Large intestine (tissue), 3 donors: ENCODE measurements at regions not wholly inside any gene's neighbourhood (a gene's known extent, or its start where the extent isn't known, plus 50 kb on each side); places are given as distances from the start of the nearest gene placed in this dataset.
"Not testable (repeated sequence)": the region's sequence is repeated elsewhere in the genome, so short reads cannot be mapped to it uniquely, and the experiment has no call there.

Source experiments
- DNase-seq, 2 donors: peaks; one replicate each; pipeline versions ENCODE4 v3.0.0 to v3.0.0-alpha.2; 2013
- H3K27ac ChIP-seq: one replicate; pipeline ENCODE4 v1.5.1; 2013; ENCODE audit warnings: low read length
- H3K27me3 ChIP-seq: 2 replicates; pipeline ENCODE4 v1.6.1; 2013; ENCODE audit warnings: low read length; ENCODE audit not compliant: control insufficient read depth, insufficient read depth
- H3K36me3 ChIP-seq: 2 replicates; pipeline ENCODE4 v1.6.1; 2013; ENCODE audit warnings: low read length; ENCODE audit not compliant: control insufficient read depth, insufficient read depth
- H3K4me1 ChIP-seq: one replicate; pipeline ENCODE4 v1.6.1; 2013; ENCODE audit warnings: low read length; ENCODE audit not compliant: control insufficient read depth, insufficient read depth
- H3K4me3 ChIP-seq: one replicate; pipeline ENCODE4 v1.5.1; 2013; ENCODE audit warnings: low read length
- H3K9me3 ChIP-seq: one replicate; pipeline ENCODE4 v1.6.1; 2013; ENCODE audit warnings: mild to moderate bottlenecking, low read depth, low read length, moderate library complexity; ENCODE audit not compliant: control insufficient read depth
- WGBS: methylation state at CpG from one replicate; pipeline ENCODE4 v1.1.5; 2013; ENCODE audit warnings: low lambda C conversion rate; ENCODE audit not compliant: insufficient coverage; 5-methylcytosine and 5-hydroxymethylcytosine counted together

GRCh38 chr6:106746652-106747051, 117.3 kb downstream of the QRSL1 start:
- peaks cover 9% of the 10 kb centered on the region for H3K4me1 ChIP-seq
- no CpG with 5 or more reads among the region's 3 CpGs for WGBS
- no peak overlapping the region for H3K4me3 ChIP-seq
- no peaks in the 10 kb centered on the region for H3K27me3 ChIP-seq
- no peak overlapping the region for H3K27ac ChIP-seq
- H3K36me3 ChIP-seq: no peaks in the 10 kb centered on the region
- no peak for DNase-seq
- H3K9me3 ChIP-seq: peaks cover 8% of the 10 kb centered on the region

DNA sequence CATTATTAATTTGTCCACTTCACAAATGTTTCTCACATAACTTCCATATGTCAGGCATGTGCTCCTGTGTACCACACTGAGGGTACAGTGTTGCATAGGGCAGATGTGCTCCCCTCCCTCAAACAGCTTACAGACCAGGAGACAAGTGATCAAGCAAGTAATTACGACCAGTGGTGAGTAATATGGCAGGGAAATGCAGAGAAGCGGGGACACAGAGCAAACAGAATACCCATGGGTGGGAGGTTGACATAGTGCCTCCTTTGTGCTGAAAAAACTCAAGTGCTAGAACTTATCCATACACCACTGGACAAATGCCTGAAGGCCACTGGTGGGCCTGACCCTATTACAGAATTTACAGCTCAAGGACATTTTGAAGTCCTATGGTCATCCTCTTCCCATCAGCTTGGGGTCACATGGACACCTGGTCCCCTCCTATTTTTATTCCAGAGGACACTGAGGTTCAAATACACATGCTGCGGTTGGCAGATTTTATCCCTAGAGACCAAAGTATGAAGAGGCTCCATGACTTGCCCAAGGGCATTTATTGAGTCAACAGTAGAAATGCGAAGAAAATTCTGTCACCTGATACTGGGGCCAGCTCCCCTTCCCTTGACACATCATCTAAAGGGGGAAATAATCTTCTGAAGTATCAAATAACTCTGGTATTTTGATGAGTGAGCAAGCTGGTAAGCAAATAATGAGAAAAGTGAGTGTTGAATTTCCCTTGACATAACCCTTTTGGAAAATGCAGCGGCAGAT, 116.6 kb downstream of the QRSL1 start:
- peaks cover 8% of the 10 kb centered on the region for H3K9me3 ChIP-seq
- no peaks in the 10 kb centered on the region for H3K27me3 ChIP-seq
- DNase-seq: no peak
- 100% methylated on average over 1 of the region's 5 CpGs for WGBS
- H3K4me1 ChIP-seq: peaks cover 9% of the 10 kb centered on the region
- no peaks in the 10 kb centered on the region for H3K36me3 ChIP-seq
- no peak overlapping the region for H3K4me3 ChIP-seq
- H3K27ac ChIP-seq: no peak overlapping the region

DNA sequence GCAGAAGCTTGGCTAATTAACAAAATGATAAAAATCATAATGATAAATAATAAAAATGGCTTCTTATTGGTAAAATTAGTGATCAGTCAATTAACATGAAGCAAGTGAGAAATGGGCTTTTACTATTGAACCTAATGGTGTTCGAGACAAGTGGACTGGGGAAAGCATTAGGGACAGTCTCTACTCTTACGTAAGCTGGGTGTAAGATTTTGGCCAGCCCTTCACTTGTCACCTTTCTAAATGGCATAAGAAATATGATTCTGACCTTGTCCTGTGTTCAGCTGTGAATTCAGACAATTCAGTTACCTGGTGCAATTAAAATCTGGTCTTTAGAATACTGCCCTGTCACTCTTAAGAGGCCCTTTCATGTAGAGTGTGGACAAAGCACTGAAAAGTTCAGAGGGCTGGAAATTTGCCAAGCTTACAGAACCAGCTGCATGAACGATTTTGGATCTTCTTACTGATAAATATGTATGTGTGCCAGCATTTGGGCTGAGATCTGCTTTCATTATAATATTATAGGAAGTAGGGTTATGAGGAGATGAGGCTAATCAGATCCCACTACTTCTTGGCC, 115.9 kb downstream of the QRSL1 start:
- H3K4me3 ChIP-seq: no peak overlapping the region
- H3K9me3 ChIP-seq: peaks cover 8% of the 10 kb centered on the region
- H3K36me3 ChIP-seq: no peaks in the 10 kb centered on the region
- no peak for DNase-seq
- 100% methylated on average over 1 of the region's 3 CpGs for WGBS
- H3K27me3 ChIP-seq: no peaks in the 10 kb centered on the region
- H3K27ac ChIP-seq: no peak overlapping the region
- H3K4me1 ChIP-seq: peaks cover 9% of the 10 kb centered on the region

DNA sequence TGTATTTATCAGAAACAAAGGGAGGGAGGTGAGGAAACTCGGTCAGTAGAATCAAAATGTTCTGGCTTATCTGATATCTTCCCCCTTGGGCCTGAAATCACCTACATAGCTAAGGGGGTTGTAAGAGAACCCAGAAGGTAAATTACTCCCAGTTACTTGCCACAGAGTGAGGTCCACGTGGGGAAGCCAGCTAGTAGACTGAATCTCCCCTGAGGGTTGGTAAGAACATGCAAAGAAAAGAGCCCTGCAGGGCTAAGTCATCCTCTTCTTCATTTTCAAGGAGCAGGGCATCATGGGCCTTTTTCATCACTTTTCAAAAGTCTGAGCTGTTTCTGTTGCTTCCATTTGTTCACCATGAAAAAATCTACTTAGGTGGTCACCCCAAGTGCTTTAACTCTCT, 115.4 kb downstream of the QRSL1 start:
- DNase-seq: no peak
- Histone ChIP-seq H3K36me3 (no peaks in the 10 kb centered on the region), H3K27me3 (no peaks in the 10 kb centered on the region), H3K4me1 (peaks cover 9% of the 10 kb centered on the region), H3K9me3 (peaks cover 8% of the 10 kb centered on the region), H3K4me3 (no peak overlapping the region), H3K27ac (no peak overlapping the region)
- no CpG with 5 or more reads among the region's 2 CpGs for WGBS

- not testable (repeated sequence) for H3K4me1 ChIP-seq, H3K36me3 ChIP-seq, H3K27ac ChIP-seq, H3K4me3 ChIP-seq, H3K27me3 ChIP-seq, H3K9me3 ChIP-seq
- WGBS: no CpG with 5 or more reads among the region's 2 CpGs
- peak in 1 of 2 donors; percentile 42 for DNase-seq
These were observed 114.7 kb downstream of the QRSL1 start for GRCh38 chr6:106744029-106744428.

GRCh38 chr6:106743612-106744011, 114.2 kb downstream of the QRSL1 start:
- Histone ChIP-seq H3K36me3 (no peaks in the 10 kb centered on the region), H3K27ac (no peak overlapping the region), H3K9me3 (peaks cover 8% of the 10 kb centered on the region), H3K4me3 (no peak overlapping the region), H3K27me3 (no peaks in the 10 kb centered on the region), H3K4me1 (peaks cover 9% of the 10 kb centered on the region)
- no peak for DNase-seq
- no CpG with 5 or more reads among the region's 2 CpGs for WGBS

GRCh38 chr6:106740287-106740686, 110.9 kb downstream of the QRSL1 start:
- Histone ChIP-seq H3K27me3 (no peaks in the 10 kb centered on the region), H3K4me1 (peaks cover 3% of the 10 kb centered on the region), H3K9me3 (peaks cover 14% of the 10 kb centered on the region), H3K36me3 (no peaks in the 10 kb centered on the region), H3K27ac (no peak overlapping the region), H3K4me3 (no peak overlapping the region)
- no peak for DNase-seq
- WGBS: no CpG with 5 or more reads among the region's 3 CpGs

DNA sequence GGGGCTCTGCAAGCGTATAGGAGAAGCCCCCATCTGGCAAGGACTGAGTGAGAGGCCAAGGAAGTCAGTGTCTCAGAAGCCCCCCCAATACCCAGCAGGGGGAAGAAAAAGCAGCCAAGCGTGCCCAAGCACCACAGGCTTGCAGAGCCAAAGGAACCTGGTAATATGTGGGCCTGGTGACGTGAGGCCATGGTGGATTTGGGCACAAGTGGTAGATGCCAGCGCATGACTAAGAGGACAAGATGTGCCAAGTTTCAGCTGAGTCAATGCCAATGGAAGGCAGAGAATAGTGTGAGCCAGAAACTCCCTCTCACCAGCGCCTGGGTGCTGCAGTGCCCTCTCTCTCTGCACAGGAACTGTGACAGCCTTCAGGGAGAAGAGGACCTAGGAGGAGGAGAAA, 110.0 kb downstream of the QRSL1 start:
- no peaks in the 10 kb centered on the region for H3K27me3 ChIP-seq

DNA sequence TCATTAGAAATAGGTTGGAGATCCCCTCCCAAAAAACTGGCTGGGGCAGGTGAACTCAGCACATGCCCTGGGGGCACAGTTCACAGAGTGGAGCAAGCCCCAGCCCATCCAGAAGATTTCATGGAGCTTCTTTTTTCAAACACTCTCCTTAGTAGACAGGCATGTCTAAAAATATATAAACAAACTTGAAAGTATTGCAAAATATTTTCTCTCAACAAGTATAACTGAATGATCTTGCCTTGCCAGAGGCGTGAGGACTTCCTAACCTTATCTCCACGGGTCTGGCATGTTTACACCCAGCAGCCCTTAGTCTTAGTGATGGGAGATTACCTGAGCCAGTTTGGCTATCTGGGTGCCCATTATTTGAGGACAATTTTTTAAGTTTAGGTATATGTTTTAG, 107.1 kb downstream of the QRSL1 start:
- peaks cover 4% of the 10 kb centered on the region for H3K4me1 ChIP-seq
- no peak overlapping the region for H3K27ac ChIP-seq
- peaks cover 5% of the 10 kb centered on the region for H3K9me3 ChIP-seq
- no peak overlapping the region for H3K4me3 ChIP-seq
- no peaks in the 10 kb centered on the region for H3K36me3 ChIP-seq
- DNase-seq: no peak
- no CpG with 5 or more reads among the region's 2 CpGs for WGBS
- H3K27me3 ChIP-seq: no peaks in the 10 kb centered on the region

More for the DNA sequence above, 110.0 kb downstream of the QRSL1 start:
- Histone ChIP-seq H3K4me1 (no peaks in the 10 kb centered on the region), H3K27ac (no peak overlapping the region), H3K36me3 (no peaks in the 10 kb centered on the region), H3K9me3 (peaks cover 14% of the 10 kb centered on the region), H3K4me3 (no peak overlapping the region)
- WGBS: no CpG with 5 or more reads among the region's 5 CpGs
- DNase-seq: no peak

- no peak for DNase-seq
- peaks cover 11% of the 10 kb centered on the region for H3K4me1 ChIP-seq
- no peak overlapping the region for H3K4me3 ChIP-seq
- H3K27ac ChIP-seq: no peak overlapping the region
- no peaks in the 10 kb centered on the region for H3K36me3 ChIP-seq
- H3K27me3 ChIP-seq: no peaks in the 10 kb centered on the region
- H3K9me3 ChIP-seq: peaks cover 5% of the 10 kb centered on the region
These were observed 106.5 kb downstream of the QRSL1 start for GRCh38 chr6:106735828-106736227.

GRCh38 chr6:106735136-106735633, 105.8 kb downstream of the QRSL1 start:
- Histone ChIP-seq H3K4me3 (no peak overlapping the region), H3K27ac (no peak overlapping the region), H3K4me1 (peaks cover 11% of the 10 kb centered on the region), H3K9me3 (peaks cover 5% of the 10 kb centered on the region), H3K27me3 (no peaks in the 10 kb centered on the region), H3K36me3 (no peaks in the 10 kb centered on the region)
- no CpG with 5 or more reads among the region's 3 CpGs for WGBS
- DNase-seq: no peak
